Pulmonary artery endothelial cell (primary cell): ENCODE measurements at regions not wholly inside any gene's neighbourhood (a gene's known extent, or its start where the extent isn't known, plus 50 kb on each side); places are given as distances from the start of the nearest gene placed in this dataset.

ENCODE experiments used
- DNase-seq: peaks from one replicate; pipeline ENCODE4 v3.0.0-alpha.2; 2011; ENCODE audit warnings: low read depth, low spot score

DNA sequence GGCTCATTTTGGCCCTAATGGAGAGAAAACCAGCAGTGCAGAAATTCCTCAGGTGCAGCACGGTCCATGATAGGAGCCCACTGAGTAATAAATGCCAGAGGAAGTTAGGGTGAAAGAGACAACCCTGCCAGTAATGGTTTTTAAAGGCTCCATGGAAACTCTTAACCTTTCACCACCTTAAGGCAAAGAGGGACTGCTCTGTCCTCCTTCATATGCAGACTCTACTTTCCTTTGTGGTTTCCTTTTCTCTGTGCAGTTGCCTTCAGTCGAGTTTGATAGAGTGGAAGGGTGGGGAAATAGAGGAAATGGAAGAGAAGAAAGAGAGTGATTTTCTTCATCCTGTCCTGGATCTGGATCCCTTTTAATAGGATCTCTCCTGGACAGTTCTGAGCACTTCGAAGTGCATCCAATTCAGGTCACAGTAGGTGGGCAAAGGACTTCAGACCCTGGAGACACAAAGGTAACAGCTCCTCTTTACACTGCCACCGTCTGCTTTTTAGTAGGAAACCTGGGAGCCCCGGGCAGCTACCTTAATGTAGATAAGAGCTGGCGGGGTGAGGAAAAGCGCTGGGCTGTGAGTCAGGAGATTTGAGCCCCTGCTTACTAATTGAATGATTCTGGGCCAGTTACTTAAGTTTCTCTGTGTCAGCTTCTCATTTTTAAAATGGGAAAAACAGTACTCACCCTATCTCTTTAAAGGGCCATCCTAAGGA, 294.8 kb downstream of the KCNRG start:
- no peak for DNase-seq

DNA sequence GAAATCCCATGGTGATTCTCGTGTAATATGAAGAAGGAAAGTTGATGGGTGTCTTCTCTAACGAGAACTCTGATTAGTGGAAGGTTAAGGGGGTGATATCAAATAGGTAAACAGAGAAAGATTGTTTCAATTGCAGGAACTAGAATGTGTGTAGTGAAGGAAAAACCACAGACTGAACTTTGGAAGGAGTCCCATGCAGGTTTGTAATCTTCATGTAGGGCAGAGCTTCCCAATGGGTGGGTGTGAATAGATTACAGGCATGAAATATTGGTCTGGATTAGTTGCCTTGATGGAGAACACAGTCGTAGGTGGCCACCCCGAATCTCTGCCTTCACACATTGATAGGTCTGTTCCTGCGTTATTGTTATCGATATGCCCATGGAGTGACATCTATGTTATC, 295.5 kb downstream of the KCNRG start:
- no peak for DNase-seq

GRCh38 chr13:50318887-50319286, 303.6 kb downstream of the KCNRG start:
- DNase-seq = no peak

DNA sequence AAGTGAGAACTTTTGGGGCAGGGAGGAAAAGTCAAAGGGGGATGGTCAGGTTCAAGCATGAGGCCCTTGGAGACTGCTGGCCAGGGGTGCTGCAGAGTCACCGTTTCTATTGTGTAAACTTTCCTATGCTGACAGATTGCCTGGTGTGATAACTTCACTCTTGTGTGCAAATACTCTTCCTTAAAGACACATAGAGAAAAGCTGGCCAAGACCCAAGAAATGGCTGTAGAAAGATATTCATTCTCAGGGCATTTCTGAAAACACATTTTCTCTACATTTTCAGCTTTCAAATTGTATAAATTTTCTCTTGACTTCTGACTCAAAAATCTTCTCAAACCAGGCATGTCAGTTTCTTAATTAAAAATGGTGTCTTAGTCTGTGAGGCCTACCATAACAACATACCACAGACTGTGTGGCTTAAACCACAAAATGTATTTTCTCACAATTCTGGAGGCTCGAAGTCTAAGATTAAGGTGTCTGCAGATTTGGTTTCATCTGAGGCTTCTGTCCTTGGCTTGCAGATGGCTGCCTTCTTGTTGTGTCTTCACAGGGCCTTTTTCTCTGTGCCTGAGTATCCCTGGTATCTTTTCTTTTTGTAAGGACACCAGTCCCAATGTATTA, 304.5 kb downstream of the KCNRG start:
- peak; percentile 30 for DNase-seq

DNA sequence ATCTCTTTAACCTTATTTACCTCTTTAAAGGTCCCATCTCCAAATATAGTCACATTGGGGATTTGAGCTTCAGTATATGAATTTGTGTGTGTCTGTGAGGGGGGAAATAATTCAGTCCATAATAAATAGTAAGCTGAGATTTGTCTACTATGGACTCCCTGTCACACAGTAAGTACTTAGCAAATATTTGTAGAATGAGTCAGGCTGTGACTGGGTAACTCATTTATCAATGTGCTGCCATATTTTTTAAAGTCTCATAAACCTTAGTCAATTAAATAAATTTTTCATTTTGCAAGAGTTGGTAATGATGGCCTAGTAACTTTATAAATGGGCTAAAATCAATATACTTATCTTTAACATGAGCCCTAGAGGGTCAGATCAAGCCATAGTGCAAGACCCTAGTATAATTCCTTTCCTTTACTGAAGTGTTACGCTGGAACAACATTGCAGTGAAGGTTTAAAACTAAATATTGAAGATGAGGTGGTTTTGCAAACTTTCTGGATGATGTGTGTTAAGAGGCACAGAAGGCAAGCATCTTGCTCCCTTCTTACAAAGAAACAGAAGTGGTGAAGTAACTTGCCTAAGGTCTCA, 305.1 kb downstream of the KCNRG start:
- no peak for DNase-seq

- DNase-seq = no peak
Observed at GRCh38 chr13:50322006-50322405, 306.8 kb downstream of the KCNRG start.

- no peak for DNase-seq
Observed at GRCh38 chr13:50323440-50324065, 308.3 kb downstream of the KCNRG start.

GRCh38 chr13:50326271-50326670, 311.0 kb downstream of the KCNRG start:
- no peak for DNase-seq

DNA sequence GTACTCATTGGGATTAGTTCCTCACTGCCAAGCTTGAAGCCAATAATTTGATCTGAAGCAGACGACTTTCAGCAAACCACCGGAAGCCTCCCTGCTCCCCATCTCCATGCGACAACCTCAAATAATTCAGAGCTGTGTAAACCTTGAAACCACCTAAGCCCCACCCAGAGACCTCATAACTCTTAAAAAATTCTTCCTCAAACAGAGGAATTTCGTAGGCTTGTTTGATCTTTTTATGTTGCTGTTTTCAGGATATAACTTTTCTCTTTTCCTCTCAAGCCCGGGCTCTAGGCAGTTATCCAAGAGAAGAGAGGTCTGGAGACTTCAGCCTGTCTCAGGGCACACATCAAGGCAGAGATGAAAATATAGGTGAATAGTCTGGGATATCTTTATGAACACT, 311.6 kb downstream of the KCNRG start:
- no peak for DNase-seq

DNA sequence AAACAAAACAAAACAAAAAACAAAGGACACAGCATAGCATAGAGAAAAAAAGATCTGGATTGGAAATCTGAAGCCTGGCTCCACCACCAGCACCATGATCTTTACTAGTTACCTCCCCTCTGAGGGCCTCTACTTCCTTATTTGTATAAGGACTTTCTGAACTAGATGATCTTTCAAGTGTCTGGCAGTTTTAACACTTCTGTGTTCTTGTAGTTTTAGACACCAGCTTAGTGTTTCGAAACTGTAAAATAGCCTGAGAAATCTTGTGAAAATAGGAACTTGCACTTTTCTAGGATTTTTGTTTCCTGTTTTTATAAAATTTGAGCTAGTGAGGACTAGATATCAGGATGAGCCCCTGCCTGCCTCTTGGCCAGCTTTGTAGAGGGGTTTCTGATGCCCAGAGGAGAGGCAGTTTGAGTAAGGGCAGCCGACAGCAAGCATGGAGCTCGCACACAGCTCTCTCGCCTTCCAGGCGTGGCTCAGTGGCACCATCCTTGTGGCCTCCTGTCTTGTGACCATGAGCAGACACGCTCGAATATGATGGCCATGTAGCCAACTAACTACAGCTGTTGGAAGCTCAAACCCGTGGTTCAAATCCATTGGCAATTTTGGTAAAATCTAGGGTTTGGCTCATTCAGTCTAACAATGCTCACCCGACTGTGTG, 319.0 kb downstream of the KCNRG start:
- no peak for DNase-seq

GRCh38 chr13:50334944-50335343, 319.7 kb downstream of the KCNRG start:
- DNase-seq = peak; percentile 81

- DNase-seq = no peak
Observed at GRCh38 chr13:50339271-50339670, 324.0 kb downstream of the KCNRG start.

GRCh38 chr13:50340146-50340545, 324.9 kb downstream of the KCNRG start:
- DNase-seq = no peak

GRCh38 chr13:50340551-50341287, 325.5 kb downstream of the KCNRG start:
- DNase-seq = no peak

GRCh38 chr13:50341526-50341925, 326.3 kb downstream of the KCNRG start:
- DNase-seq = no peak

- no peak for DNase-seq
Observed at GRCh38 chr13:50344717-50345116, 329.5 kb downstream of the KCNRG start.

DNA sequence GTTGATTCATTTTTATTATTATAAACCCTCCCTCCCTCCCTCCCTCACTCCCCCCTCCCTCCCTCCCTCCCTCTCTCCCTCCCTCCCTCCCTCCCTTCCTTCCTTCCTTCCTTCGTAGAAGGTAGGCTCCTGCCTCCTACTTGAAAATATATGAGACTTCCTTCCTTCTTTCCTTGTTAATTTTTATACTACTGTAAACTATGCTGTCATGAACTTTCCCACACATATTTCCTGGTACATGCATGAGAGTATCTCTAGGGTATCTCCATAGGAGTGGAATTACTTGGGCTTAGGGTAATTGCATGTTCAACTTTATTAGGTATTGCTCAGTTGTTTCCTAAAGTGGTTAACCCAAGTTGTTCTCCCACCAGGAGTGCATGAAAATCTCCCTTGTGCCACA, 330.6 kb downstream of the KCNRG start:
- DNase-seq = no peak

GRCh38 chr13:50348371-50348770, 333.1 kb downstream of the KCNRG start:
- DNase-seq = no peak

DNA sequence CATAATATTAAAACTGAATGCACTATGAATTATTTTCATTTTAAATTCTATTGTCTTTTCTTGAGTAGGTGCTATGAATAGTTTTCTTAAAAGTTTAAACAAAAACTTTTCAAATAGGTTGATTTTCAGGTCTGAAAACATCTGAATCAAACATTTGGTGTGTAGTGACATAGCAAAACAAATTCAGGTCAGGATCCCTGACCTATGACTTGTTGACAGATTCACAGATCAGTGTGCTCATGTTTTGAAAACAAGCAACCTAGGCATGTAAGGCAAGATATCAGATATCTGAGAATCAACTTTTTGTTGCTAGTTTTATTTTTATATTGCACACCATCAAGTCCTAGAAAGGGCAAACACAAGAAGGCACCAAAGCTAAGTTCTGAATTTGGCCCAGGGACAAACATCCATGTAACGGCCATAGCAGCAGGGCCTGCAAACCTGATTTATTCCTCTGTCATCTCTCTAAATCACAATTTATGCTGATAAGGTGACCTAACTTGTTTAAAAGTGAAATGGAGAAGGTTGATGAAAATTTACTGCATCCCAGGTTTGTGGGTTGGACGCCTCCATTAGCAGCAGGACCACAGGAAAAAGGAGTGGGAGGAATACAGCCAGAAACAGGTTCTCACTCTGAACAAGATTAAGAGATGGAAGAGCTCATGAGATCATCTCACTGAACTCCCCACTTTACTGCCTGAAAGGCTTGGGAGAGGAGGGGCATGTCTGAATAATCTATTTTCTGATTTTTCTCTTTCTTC, 337.7 kb downstream of the KCNRG start:
- no peak for DNase-seq

GRCh38 chr13:50353651-50354415, 338.6 kb downstream of the KCNRG start:
- DNase-seq = no peak
